ENCODE measurements at regions not wholly inside any gene's neighbourhood (a gene's known extent, or its start where the extent isn't known, plus 50 kb on each side); places are given as distances from the start of the nearest gene placed in this dataset.

DNA sequence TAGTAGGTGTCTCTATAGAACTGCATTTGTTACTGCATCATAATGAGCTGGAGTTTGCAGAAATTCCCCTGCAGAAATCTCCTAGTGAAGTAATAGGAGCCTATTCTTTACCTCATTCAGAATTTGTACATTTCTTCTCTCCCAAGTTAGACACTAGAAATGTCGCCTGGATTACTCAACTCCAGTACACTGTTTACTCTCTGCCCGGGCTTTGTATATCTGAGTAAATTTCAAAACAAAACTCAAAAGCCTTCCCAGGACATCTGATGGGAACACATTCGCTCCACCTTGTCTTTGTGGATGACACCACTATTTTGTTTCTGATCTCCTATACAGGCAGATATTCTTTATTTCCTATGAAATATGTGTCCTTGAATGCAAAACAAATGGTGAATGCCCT is 76.8 kb downstream of the POU3F3 start:
- TF ChIP-seq, protein P1, sequence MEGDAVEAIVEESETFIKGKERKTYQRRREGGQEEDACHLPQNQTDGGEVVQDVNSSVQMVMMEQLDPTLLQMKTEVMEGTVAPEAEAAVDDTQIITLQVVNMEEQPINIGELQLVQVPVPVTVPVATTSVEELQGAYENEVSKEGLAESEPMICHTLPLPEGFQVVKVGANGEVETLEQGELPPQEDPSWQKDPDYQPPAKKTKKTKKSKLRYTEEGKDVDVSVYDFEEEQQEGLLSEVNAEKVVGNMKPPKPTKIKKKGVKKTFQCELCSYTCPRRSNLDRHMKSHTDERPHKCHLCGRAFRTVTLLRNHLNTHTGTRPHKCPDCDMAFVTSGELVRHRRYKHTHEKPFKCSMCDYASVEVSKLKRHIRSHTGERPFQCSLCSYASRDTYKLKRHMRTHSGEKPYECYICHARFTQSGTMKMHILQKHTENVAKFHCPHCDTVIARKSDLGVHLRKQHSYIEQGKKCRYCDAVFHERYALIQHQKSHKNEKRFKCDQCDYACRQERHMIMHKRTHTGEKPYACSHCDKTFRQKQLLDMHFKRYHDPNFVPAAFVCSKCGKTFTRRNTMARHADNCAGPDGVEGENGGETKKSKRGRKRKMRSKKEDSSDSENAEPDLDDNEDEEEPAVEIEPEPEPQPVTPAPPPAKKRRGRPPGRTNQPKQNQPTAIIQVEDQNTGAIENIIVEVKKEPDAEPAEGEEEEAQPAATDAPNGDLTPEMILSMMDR (IDR thresholded peaks at IDR 0.05; ENCODE audit: insufficient read depth, low read depth, low read length, missing control alignments), result no peak
- H3K4me3 ChIP-seq (ENCODE audit: low read length), result no peak overlapping the region
- DNase-seq (ENCODE audit: low read depth), result no peak

DNA sequence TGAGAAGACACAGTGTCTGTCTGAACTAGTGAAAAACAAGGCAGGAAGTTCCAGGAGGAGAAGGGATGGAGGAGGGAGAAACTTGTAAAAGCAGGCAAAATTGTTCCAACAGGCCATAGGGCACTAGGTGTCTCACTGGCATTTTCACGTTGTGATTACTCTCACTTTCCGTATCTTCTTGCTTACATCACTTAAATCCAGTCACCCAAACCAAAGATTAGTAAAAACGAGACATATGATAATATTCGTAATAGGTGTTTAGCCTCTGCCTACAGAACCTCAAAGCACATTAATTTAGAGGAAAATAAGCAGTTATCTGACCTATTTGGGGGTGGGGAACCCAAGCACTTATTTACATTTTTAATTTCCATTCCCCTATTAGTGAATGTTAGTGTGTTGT is 78.3 kb downstream of the POU3F3 start:
- no peak for DNase-seq (ENCODE audit: low read depth)
- TF ChIP-seq, protein P1 (IDR thresholded peaks at IDR 0.05; ENCODE audit: insufficient read depth, low read depth, low read length, missing control alignments), result no peak
- no peak overlapping the region for H3K4me3 ChIP-seq (ENCODE audit: low read length)

GRCh38 chr2:104933151-104933917 is 79.4 kb downstream of the POU3F3 start:
- TF ChIP-seq, protein P1 (IDR thresholded peaks at IDR 0.05; ENCODE audit: insufficient read depth, low read depth, low read length, missing control alignments), result no peak
- no peak overlapping the region for H3K4me3 ChIP-seq (ENCODE audit: low read length)
- no peak for DNase-seq (ENCODE audit: low read depth)

DNA sequence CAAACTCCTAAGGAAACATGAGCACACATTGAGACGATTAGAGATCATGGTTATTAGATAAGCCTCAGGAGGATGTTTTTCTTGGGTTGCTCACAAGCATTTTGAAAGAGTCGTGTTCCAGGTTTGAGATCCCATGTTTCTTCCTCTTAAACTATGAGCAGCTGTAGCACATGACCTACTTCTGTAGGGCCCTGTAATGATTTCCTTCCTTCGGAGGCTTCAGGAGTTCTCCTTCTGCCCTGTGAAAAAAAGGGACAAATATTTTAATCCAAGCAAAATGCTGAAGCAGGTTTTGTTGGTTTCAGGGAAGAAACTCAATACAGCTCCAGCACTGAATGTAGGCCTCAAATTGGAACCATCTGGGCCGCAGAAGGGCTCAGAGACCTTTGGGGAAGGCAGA is 82.6 kb downstream of the POU3F3 start:
- no peak for DNase-seq (ENCODE audit: low read depth)
- no peak overlapping the region for H3K4me3 ChIP-seq (ENCODE audit: low read length)
- TF ChIP-seq, protein P1 (IDR thresholded peaks at IDR 0.05; ENCODE audit: insufficient read depth, low read depth, low read length, missing control alignments), result no peak

DNA sequence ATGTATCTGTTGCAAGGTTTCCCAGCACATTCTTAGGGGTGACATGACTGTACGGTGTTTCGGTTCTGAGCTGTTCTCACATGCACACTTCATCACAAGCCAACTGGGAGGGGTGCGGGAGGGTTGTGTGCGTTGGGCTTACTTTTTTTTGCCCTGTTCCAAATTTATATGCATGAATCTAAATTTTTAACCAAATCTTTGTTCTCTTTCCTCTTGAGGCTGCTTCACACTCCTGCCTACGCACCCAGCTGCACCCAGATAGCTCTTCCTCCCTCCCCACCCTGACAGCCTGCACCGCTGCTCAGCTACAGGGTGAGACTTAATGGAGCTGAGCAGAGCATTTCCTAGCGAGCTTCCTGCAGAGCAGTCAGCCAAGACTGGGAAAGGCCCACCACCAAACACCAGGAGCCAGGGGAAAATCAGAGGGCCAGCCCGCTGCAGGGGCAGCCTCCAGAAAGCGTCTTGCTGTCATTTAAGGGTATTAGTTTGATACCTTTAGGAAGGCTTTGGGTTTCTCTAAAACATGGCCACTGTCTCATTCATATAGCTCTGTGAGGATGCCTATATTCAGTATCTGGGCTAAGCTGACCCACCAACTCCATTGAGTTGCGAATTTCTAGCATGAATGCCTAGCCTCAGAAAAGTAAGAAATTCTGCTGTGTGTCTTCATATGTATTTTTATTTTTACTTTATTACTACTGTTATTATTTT is 84.5 kb downstream of the POU3F3 start:
- DNase-seq (ENCODE audit: low read depth), result no peak
- TF ChIP-seq, protein P1 (IDR thresholded peaks at IDR 0.05; ENCODE audit: insufficient read depth, low read depth, low read length, missing control alignments), result no peak
- no peak overlapping the region for H3K4me3 ChIP-seq (ENCODE audit: low read length)

DNA sequence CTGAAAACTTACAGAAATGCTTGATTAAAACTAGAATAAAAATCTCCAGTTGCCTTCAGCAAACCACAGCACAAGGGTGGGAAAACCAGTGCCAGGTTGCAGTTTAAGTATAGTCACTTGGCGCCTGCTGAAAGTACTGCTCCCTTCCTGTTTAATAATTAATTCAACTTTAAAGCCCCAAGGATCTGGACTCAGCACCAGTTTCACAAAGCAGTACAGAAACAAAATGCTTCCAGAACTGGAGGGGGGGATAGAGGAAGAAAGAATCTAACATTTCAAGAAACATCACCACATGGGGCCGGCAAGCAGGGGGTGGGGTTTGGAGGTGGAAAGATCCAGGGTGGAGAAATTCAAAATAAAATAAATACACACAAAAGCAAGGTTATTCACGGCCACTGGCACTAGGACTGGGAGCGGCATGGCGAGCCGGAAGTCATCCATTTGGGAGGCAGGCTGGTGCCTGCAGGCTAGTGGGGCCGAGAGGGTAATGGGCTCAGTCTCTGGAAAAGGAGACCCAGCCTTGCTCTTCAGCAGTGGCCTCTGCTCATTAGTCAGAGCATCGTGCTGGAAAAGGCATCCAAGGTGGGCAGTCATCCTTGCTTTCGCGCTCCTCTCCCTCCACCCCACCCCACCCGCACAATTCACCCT is 85.8 kb downstream of the POU3F3 start:
- DNase-seq (ENCODE audit: low read depth), result no peak
- TF ChIP-seq, protein P1 (IDR thresholded peaks at IDR 0.05; ENCODE audit: insufficient read depth, low read depth, low read length, missing control alignments), result no peak
- H3K4me3 ChIP-seq (ENCODE audit: low read length), result no peak overlapping the region
